Aorta (tissue), 5 donors: ENCODE measurements at regions not wholly inside any gene's neighbourhood (a gene's known extent, or its start where the extent isn't known, plus 50 kb on each side); places are given as distances from the start of the nearest gene placed in this dataset.
A peak's percentile ranks its signal among the peaks of the same experiment; 100 is the strongest.

ENCODE experiments used
- ATAC-seq: fragments of 200-7000 bp; cut with Tn5 transposase; one replicate; pipeline ENCODE4 v1.9.1; 2022; ENCODE audit warnings: moderate library complexity; ENCODE audit not compliant: low FRiP score
- DNase-seq, 2 donors: peaks; one replicate each; pipeline ENCODE4 v3.0.0-alpha.2; 2020
- H3K27ac ChIP-seq, 2 donors: one replicate each; pipeline ENCODE4 v1.5.1; 2013; ENCODE audit warnings: low read length in 2 of 2, mild to moderate bottlenecking in 2 of 2, moderate library complexity in 2 of 2, control low read depth in 1 of 2, inconsistent platforms in 1 of 2, low read depth in 1 of 2
- H3K27me3 ChIP-seq, 2 donors: one replicate each; pipeline ENCODE4 v1.6.1; 2013; ENCODE audit warnings: control low read depth in 1 of 2, low read length in 1 of 2, mild to moderate bottlenecking in 1 of 2, moderate library complexity in 1 of 2; ENCODE audit not compliant: insufficient read depth in 2 of 2, control insufficient read depth in 1 of 2
- H3K36me3 ChIP-seq, 2 donors: one replicate each; pipeline ENCODE4 v1.6.1; 2013; ENCODE audit warnings: control low read depth in 1 of 2, low read length in 1 of 2, mild to moderate bottlenecking in 1 of 2; ENCODE audit not compliant: insufficient read depth in 2 of 2, control insufficient read depth in 1 of 2
- H3K4me1 ChIP-seq, 2 donors: one replicate each; pipeline ENCODE4 v1.6.1; 2013; ENCODE audit warnings: low read length in 2 of 2, control low read depth in 1 of 2, mild to moderate bottlenecking in 1 of 2, moderate library complexity in 1 of 2; ENCODE audit not compliant: insufficient read depth in 2 of 2, control insufficient read depth in 1 of 2
- H3K4me3 ChIP-seq, 2 donors: one replicate each; pipeline ENCODE4 v1.5.1; 2013; ENCODE audit warnings: low read length in 2 of 2, control low read depth in 1 of 2, mild to moderate bottlenecking in 1 of 2
- H3K9me3 ChIP-seq: one replicate; pipeline ENCODE4 v1.6.1; 2013; ENCODE audit warnings: mild to moderate bottlenecking, low read length; ENCODE audit not compliant: control insufficient read depth
- WGBS, 2 donors: extraction: QIAGEN DNeasy Blood & Tissue Kit; methylation state at CpG; one replicate each; pipeline ENCODE4 v1.1.7; 2013; 5-methylcytosine and 5-hydroxymethylcytosine counted together
- intact Hi-C, 2 donors: fragments of 100-400 bp; cut with DNase I; formaldehyde crosslinking; loops; one replicate each; pipeline versions ENCODE4 v1.14.2 to v1.15.0; 2022
- donor health status: healthy with polysubstance abuse.
- donor health status: Bipolar disorder and iron deficiency.
- donor health status: DM: no; HTN: no; CAD: no.
- donor health status: DM: no; HTN: no; CAD: no.
- donor health status: DM: yes; HTN: yes; CAD: no.

- no peaks in the 10 kb centered on the region for H3K27me3 ChIP-seq
- ATAC-seq = no peak
- H3K4me1 ChIP-seq = no peaks in the 10 kb centered on the region
- intact Hi-C loops = loop anchor here in 1 of 2 donors (5.0 kb wide), 1 partner anchor 87 kb away; no protein-coding TSS in a partner anchor
- no peak for DNase-seq
- no peaks in the 10 kb centered on the region for H3K36me3 ChIP-seq
- H3K9me3 ChIP-seq = no peaks in the 10 kb centered on the region
- 91 to 92% methylated on average over 3 of the region's 3 CpGs for WGBS, 2 donors
- H3K4me3 ChIP-seq = no peak overlapping the region
- no peak overlapping the region for H3K27ac ChIP-seq
These were observed 91.5 kb upstream of the HIVEP1 start for GRCh38 chr6:11920566-11920965.

- intact Hi-C loops = loop anchor here in 1 of 2 donors (5.0 kb wide), 1 partner anchor 87 kb away; no protein-coding TSS in a partner anchor
- Histone ChIP-seq H3K9me3 (no peaks in the 10 kb centered on the region), H3K27me3 (no peaks in the 10 kb centered on the region), H3K27ac (no peak overlapping the region), H3K4me1 (no peaks in the 10 kb centered on the region), H3K36me3 (no peaks in the 10 kb centered on the region), H3K4me3 (no peak overlapping the region)
- ATAC-seq = no peak
- WGBS, 2 donors = 93% methylated on average over 8 of the region's 8 CpGs
- no peak for DNase-seq
These were observed 92.2 kb upstream of the HIVEP1 start for GRCh38 chr6:11919771-11920440.

GRCh38 chr6:11918739-11919605 lies 93.1 kb upstream of the HIVEP1 start:
- ATAC-seq = no peak
- Histone ChIP-seq H3K36me3 (no peaks in the 10 kb centered on the region), H3K27ac (no peak overlapping the region)

GRCh38 chr6:11917951-11918738 lies 94.0 kb upstream of the HIVEP1 start:
- no peak overlapping the region for H3K27ac ChIP-seq
- no peaks in the 10 kb centered on the region for H3K36me3 ChIP-seq
- WGBS, 2 donors = 35 to 44% methylated on average over 9 of the region's 9 CpGs
- ATAC-seq (peak; percentile 44), DNase-seq (no peak)
- no peaks in the 10 kb centered on the region for H3K27me3 ChIP-seq
- H3K4me1 ChIP-seq = no peaks in the 10 kb centered on the region
- intact Hi-C loops = no loop called here
- H3K4me3 ChIP-seq = no peak overlapping the region
- H3K9me3 ChIP-seq = no peaks in the 10 kb centered on the region

More at GRCh38 chr6:11918739-11919605, 93.1 kb upstream of the HIVEP1 start:
- Histone ChIP-seq H3K9me3 (no peaks in the 10 kb centered on the region), H3K27me3 (no peaks in the 10 kb centered on the region), H3K4me3 (no peak overlapping the region), H3K4me1 (no peaks in the 10 kb centered on the region)
- WGBS, 2 donors = 56 to 63% methylated on average over 9 of the region's 9 CpGs
- intact Hi-C loops = no loop called here
- DNase-seq = no peak

- Histone ChIP-seq H3K36me3 (no peaks in the 10 kb centered on the region), H3K27ac (no peak overlapping the region), H3K9me3 (no peaks in the 10 kb centered on the region), H3K4me1 (no peaks in the 10 kb centered on the region), H3K4me3 (no peak overlapping the region), H3K27me3 (no peaks in the 10 kb centered on the region)
- intact Hi-C loops = no loop called here
- DNase-seq = no peak
- WGBS, 2 donors = 95 to 97% methylated on average over 6 of the region's 6 CpGs
- ATAC-seq = no peak
These were observed 99.7 kb upstream of the HIVEP1 start for GRCh38 chr6:11912420-11912819.

- intact Hi-C loops = no loop called here
- Histone ChIP-seq H3K4me1 (no peaks in the 10 kb centered on the region), H3K4me3 (no peak overlapping the region), H3K27ac (no peak overlapping the region), H3K9me3 (no peaks in the 10 kb centered on the region), H3K27me3 (no peaks in the 10 kb centered on the region), H3K36me3 (no peaks in the 10 kb centered on the region)
- ATAC-seq (no peak), DNase-seq (no peak)
- WGBS, 2 donors = 91 to 94% methylated on average over 1 of the region's 1 CpG
These were observed 100.6 kb upstream of the HIVEP1 start for GRCh38 chr6:11911538-11911937.

- Histone ChIP-seq H3K4me3 (no peak overlapping the region), H3K4me1 (no peaks in the 10 kb centered on the region), H3K27ac (no peak overlapping the region), H3K27me3 (no peaks in the 10 kb centered on the region), H3K36me3 (no peaks in the 10 kb centered on the region), H3K9me3 (no peaks in the 10 kb centered on the region)
- WGBS, 2 donors = 80 to 81% methylated on average over 7 of the region's 7 CpGs
- DNase-seq (no peak), ATAC-seq (no peak)
- intact Hi-C loops = no loop called here
These were observed 102.4 kb upstream of the HIVEP1 start for GRCh38 chr6:11909696-11910132.

GRCh38 chr6:11908436-11909105 lies 103.5 kb upstream of the HIVEP1 start:
- ATAC-seq (no peak), DNase-seq (no peak)
- Histone ChIP-seq H3K4me3 (no peak overlapping the region), H3K27ac (no peak overlapping the region), H3K9me3 (no peaks in the 10 kb centered on the region), H3K36me3 (no peaks in the 10 kb centered on the region), H3K4me1 (no peaks in the 10 kb centered on the region), H3K27me3 (no peaks in the 10 kb centered on the region)
- intact Hi-C loops = no loop called here
- 83 to 85% methylated on average over 2 of the region's 2 CpGs for WGBS, 2 donors
